ENCODE measurements at regions not wholly inside any gene's neighbourhood (a gene's known extent, or its start where the extent isn't known, plus 50 kb on each side); places are given as distances from the start of the nearest gene placed in this dataset.

DNA sequence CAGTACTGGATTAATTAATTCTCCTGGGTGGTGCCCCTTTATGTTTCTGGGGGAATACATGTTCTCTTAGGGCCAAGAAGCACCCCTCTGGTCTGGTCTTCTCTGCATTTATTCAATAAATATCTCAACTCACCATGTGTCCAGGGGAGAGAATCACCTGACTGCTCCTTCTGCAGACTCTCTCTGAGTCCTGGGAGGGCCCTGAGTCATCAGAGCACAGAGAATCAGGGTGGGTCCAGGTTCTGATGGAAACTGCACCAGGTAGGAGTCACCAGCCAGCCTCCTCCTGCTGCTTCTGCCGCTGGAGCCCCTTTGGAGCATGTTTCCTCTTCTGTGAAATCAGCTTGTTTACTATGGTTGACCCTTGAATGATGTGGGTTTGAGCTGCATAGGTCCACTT is 107.7 kb upstream of the PLET1 start:
- Histone ChIP-seq H3K27ac (no peak overlapping the region), H3K4me3 (no peak overlapping the region), H3K9ac (no peak overlapping the region), H3K4me1 (no peaks in the 10 kb centered on the region), H3K27me3 (no peaks in the 10 kb centered on the region), H3K4me2 (no peak overlapping the region), H4K20me1 (no peaks in the 10 kb centered on the region), H3K36me3 (no peaks in the 10 kb centered on the region), H3K9me3 (no peaks in the 10 kb centered on the region)
- no peak for TF ChIP-seq Cebpa-rat (IDR thresholded peaks at IDR 0.05)

DNA sequence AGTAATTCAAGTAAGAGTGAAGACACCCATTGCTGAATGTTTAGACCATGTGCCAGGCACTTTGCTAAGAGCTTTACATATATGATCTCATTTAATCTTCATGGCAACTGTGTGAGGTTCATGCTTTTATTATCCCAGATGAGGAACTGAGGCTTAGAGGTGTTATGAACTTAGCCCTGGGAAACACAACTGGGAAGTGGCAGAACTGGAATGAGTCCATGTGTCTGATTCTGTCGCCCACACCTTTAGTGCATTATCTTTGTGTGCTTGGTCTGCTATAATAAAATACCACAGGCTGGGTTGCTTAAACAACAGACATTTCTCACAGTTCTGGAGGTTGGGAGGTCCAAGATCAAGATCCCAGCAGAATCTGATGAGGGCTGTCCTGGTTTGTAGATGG is 108.7 kb upstream of the PLET1 start:
- no peaks in the 10 kb centered on the region for H3K9me3 ChIP-seq
- no peak overlapping the region for H3K9ac ChIP-seq
- TF ChIP-seq Cebpa-rat (IDR thresholded peaks at IDR 0.05) = no peak
- no peak overlapping the region for H3K4me2 ChIP-seq
- no peaks in the 10 kb centered on the region for H3K4me1 ChIP-seq
- no peaks in the 10 kb centered on the region for H3K36me3 ChIP-seq
- no peak overlapping the region for H3K4me3 ChIP-seq
- no peaks in the 10 kb centered on the region for H4K20me1 ChIP-seq
- H3K27ac ChIP-seq = no peak overlapping the region
- H3K27me3 ChIP-seq = no peaks in the 10 kb centered on the region

DNA sequence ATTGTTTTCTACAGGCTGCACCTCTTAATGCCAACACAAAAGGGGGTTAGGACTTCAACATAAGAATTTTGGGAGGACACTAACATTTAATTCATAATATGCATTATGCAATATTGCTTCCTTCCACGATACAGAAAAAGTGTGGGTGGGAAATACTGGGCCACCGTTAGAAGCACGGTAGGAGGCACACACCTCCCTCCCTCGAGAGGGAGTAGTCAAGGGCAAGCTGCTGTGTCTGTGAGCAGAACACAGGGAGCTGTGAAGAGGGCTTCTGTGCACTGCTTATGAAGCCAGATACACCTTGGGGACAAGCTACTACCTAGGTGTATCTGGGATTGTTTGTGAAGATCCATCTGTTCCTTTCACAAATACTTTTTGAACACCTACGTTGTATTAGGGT is 109.3 kb upstream of the PLET1 start:
- Histone ChIP-seq H3K4me3 (no peak overlapping the region), H3K4me2 (no peak overlapping the region), H3K9ac (no peak overlapping the region), H3K36me3 (no peaks in the 10 kb centered on the region), H3K27me3 (no peaks in the 10 kb centered on the region), H4K20me1 (no peaks in the 10 kb centered on the region), H3K4me1 (no peaks in the 10 kb centered on the region), H3K27ac (no peak overlapping the region), H3K9me3 (no peaks in the 10 kb centered on the region)
- TF ChIP-seq Cebpa-rat (IDR thresholded peaks at IDR 0.05) = no peak

DNA sequence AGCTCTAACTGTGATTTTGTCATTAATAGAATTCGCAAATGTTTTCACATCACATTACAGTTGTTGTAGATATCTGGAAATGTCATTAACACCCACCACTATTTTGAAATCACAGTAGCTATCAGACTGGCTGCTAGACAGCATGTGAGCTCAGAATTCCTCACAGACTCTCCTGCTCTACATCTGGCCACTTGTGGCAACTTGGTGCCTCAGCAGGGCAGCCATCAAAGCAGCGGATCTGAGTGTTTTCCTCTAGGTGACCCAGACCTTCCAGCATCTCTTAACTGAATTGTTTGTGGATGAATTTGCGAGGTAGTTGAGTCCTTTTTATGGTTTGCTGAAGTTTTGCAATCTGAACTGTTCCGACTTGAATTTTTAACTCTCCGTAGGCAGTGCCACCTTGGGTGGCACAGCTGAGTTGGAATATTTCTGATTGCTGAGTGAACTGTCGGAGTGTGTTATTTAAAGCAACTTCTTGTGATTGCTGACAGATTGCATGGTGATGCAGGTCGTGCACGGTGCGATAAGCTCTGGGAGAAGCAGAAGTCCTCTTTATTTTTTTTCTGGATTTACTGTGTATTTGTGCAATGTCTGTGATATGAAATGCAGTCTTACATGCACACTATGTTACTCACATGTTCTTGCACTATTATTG is 114.0 kb upstream of the PLET1 start:
- H3K27ac ChIP-seq = no peak overlapping the region
- no peak overlapping the region for H3K4me3 ChIP-seq
- H3K4me2 ChIP-seq = no peak overlapping the region
- no peak overlapping the region for H3K9ac ChIP-seq
- H3K4me1 ChIP-seq = no peaks in the 10 kb centered on the region
- H3K36me3 ChIP-seq = no peaks in the 10 kb centered on the region
- H3K27me3 ChIP-seq = no peaks in the 10 kb centered on the region
- TF ChIP-seq Cebpa-rat (IDR thresholded peaks at IDR 0.05) = no peak
- H4K20me1 ChIP-seq = no peaks in the 10 kb centered on the region
- no peaks in the 10 kb centered on the region for H3K9me3 ChIP-seq

DNA sequence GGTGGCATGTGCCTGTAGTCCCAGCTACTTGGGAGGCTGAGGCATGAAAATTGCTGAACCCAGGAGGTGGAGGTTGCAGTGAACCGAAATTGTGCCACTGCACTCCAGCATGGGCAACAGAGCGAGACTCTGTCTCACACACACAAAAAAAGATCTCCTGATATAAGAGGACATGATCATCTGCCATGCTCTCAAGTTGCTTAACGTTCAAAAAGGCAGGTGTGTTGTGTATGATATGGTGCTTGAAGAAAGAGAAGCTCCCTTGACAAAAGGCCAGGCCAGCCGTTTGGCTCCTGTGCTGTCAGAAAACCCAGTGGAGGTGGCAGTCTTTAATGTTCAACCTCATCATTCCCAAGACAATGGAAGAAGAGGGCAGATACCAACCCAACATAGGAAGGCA is 117.3 kb upstream of the PLET1 start:
- no peaks in the 10 kb centered on the region for H4K20me1 ChIP-seq
- no peak overlapping the region for H3K27ac ChIP-seq
- no peaks in the 10 kb centered on the region for H3K9me3 ChIP-seq
- H3K4me2 ChIP-seq = no peak overlapping the region
- no peaks in the 10 kb centered on the region for H3K36me3 ChIP-seq
- no peak overlapping the region for H3K9ac ChIP-seq
- H3K4me1 ChIP-seq = no peaks in the 10 kb centered on the region
- no peak for TF ChIP-seq Cebpa-rat (IDR thresholded peaks at IDR 0.05)
- no peaks in the 10 kb centered on the region for H3K27me3 ChIP-seq
- H3K4me3 ChIP-seq = no peak overlapping the region

DNA sequence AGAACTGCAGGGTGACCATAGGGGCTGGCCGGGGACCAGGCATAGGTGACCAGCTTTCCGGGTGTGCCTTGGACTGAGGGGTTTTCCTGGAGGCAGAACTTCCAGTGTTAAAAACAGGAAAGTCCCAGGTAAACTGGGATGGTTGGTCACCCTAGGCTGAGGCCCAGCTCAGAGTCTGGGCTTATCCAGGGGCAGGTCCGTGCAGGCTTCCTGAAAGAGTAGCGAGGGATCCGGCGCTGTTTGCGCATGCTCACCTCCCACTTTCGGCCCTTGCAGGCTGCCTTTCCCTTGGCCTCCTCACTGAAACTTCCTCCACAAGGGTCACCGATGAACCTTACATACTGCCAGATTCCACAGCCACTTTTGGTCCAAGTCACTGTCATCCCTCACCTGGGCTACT is 119.8 kb upstream of the PLET1 start:
- Histone ChIP-seq H4K20me1 (no peaks in the 10 kb centered on the region), H3K9ac (no peak overlapping the region), H3K27me3 (no peaks in the 10 kb centered on the region), H3K9me3 (no peaks in the 10 kb centered on the region), H3K27ac (no peak overlapping the region), H3K4me1 (no peaks in the 10 kb centered on the region), H3K4me2 (no peak overlapping the region), H3K36me3 (no peaks in the 10 kb centered on the region), H3K4me3 (no peak overlapping the region)
- no peak for TF ChIP-seq Cebpa-rat (IDR thresholded peaks at IDR 0.05)

DNA sequence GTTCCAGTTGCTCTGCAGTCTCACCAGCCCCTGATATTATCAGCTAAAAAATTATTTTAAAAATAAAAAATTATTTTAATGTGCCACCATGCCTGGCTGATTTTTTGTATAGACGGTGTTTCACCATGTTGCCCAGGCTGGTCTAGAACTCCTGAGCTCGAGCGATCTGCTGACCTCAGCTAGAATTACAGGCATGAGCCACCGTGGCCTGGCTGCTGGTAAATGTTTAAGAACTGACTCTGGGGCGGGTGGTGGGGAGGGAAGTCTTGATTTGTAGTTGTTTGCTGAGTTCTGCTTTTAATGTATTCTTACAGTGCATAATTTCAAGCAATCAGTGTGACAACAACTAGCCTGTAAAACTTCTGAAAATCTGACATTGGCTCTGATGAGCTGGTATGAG is 120.9 kb upstream of the PLET1 start:
- no peaks in the 10 kb centered on the region for H3K27me3 ChIP-seq
- H3K4me3 ChIP-seq = no peak overlapping the region
- no peak overlapping the region for H3K4me2 ChIP-seq
- peaks cover 2% of the 10 kb centered on the region; the same call in 1 of the 2 replicates for H3K9me3 ChIP-seq
- no peaks in the 10 kb centered on the region for H4K20me1 ChIP-seq
- H3K27ac ChIP-seq = no peak overlapping the region
- no peak for TF ChIP-seq Cebpa-rat (IDR thresholded peaks at IDR 0.05)
- H3K9ac ChIP-seq = no peak overlapping the region
- no peaks in the 10 kb centered on the region for H3K4me1 ChIP-seq
- H3K36me3 ChIP-seq = no peaks in the 10 kb centered on the region

DNA sequence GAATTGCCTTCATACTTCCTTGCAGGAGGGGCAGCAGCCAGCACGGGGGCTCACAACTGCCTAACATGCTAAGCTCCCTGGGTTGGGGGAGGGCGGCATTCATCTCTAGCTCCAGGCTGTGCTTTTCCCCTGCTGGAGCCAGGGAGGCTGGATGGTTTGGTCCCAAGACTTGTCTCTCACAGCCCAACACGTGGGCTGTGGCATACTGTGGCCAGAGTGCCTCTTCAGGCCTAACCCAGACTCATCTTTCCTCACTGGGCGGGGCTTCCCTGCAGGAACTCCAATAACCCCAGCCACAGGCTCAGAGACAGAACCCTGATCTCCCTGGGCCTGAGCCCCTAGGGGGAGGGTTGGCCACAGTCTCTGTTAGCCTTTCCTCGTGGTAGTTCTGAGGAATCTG is 121.9 kb upstream of the PLET1 start:
- no peaks in the 10 kb centered on the region for H3K27me3 ChIP-seq
- no peak overlapping the region for H3K4me2 ChIP-seq
- H3K27ac ChIP-seq = no peak overlapping the region
- H3K36me3 ChIP-seq = no peaks in the 10 kb centered on the region
- no peak overlapping the region for H3K4me3 ChIP-seq
- no peaks in the 10 kb centered on the region for H4K20me1 ChIP-seq
- H3K4me1 ChIP-seq = no peaks in the 10 kb centered on the region
- TF ChIP-seq Cebpa-rat (IDR thresholded peaks at IDR 0.05) = no peak
- no peak overlapping the region for H3K9ac ChIP-seq
- peaks cover 4% of the 10 kb centered on the region; the same call in 1 of the 2 replicates for H3K9me3 ChIP-seq

DNA sequence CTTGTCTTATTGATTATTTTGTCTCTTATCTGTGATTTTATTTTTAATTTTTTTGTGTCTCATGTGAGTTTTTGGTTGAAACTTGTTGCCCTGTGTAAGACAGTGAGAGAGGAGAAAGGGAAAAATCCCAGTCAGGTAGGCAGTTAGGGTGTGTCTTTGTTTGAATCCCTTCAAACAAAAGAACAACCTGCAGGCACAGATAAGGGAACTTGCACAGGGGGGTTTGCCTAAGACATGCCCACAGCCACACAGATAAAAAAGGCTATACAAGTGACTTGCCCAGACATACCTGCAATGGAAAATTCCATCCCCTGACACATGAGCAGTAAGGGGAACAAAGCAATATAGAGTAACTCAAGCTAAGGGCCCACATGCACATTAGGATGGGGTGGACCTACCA is 127.8 kb upstream of the PLET1 start:
- H3K27ac ChIP-seq = no peak overlapping the region
- TF ChIP-seq Cebpa-rat (IDR thresholded peaks at IDR 0.05) = no peak
- no peaks in the 10 kb centered on the region for H3K36me3 ChIP-seq
- H4K20me1 ChIP-seq = no peaks in the 10 kb centered on the region
- H3K4me1 ChIP-seq = no peaks in the 10 kb centered on the region
- no peaks in the 10 kb centered on the region for H3K27me3 ChIP-seq
- H3K9me3 ChIP-seq = peaks cover 18% of the 10 kb centered on the region
- H3K4me3 ChIP-seq = no peak overlapping the region
- H3K9ac ChIP-seq = no peak overlapping the region
- no peak overlapping the region for H3K4me2 ChIP-seq

DNA sequence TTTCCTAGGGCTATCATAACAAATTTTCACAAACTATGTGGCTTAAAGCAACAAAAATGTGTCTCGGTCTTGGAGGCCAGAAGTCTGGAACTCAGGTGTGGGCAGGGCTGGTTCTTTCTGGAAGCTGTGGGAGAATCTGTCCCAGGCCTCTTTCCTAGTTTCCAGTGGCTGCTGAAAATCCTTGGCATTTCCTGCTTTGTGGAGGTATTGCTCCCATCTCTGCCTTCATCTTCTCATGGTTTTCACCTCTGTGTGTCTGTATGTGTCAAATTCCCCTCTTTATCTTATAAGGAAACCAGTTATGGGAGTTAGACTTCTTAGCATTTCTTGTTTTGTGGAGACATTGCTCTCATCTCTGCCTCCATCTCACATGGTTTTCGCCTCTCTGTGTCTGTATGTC is 130.4 kb upstream of the PLET1 start:
- Histone ChIP-seq H3K27me3 (no peaks in the 10 kb centered on the region), H3K4me2 (no peak overlapping the region), H3K27ac (no peak overlapping the region), H3K9ac (no peak overlapping the region), H3K4me3 (no peak overlapping the region), H3K9me3 (peaks cover 18% of the 10 kb centered on the region), H3K36me3 (no peaks in the 10 kb centered on the region), H4K20me1 (no peaks in the 10 kb centered on the region), H3K4me1 (no peaks in the 10 kb centered on the region)
- TF ChIP-seq Cebpa-rat (IDR thresholded peaks at IDR 0.05) = no peak

DNA sequence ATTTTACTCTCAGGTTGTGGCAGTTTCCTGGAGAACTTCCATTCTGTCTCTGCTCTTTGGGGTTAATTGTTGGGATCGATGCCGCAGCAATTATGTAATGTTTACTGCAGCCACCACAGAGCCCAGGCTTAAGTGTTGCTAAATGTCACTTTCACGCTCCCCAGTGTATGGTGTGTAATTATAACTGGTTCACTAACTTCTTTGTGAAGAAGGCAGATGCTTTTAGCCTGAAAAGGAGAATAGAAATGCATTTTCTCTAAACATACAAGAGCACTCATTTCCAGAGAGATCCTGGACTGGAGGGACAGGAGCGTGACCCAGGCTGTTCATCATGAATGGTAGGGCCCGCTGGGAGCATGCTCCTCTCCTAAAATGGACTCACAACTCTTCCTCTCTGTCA is 132.2 kb upstream of the PLET1 start:
- H3K4me2 ChIP-seq = no peak overlapping the region
- no peak overlapping the region for H3K9ac ChIP-seq
- no peak overlapping the region for H3K4me3 ChIP-seq
- H3K4me1 ChIP-seq = peaks cover 6% of the 10 kb centered on the region
- no peaks in the 10 kb centered on the region for H4K20me1 ChIP-seq
- no peaks in the 10 kb centered on the region for H3K36me3 ChIP-seq
- no peak overlapping the region for H3K27ac ChIP-seq
- no peak for TF ChIP-seq Cebpa-rat (IDR thresholded peaks at IDR 0.05)
- peaks cover 10% of the 10 kb centered on the region for H3K9me3 ChIP-seq
- no peaks in the 10 kb centered on the region for H3K27me3 ChIP-seq

Measured in BLaER1 (cell line).